M059J (cell line): ENCODE measurements at regions not wholly inside any gene's neighbourhood (a gene's known extent, or its start where the extent isn't known, plus 50 kb on each side); places are given as distances from the start of the nearest gene placed in this dataset.

Experiments used
- DNase-seq: peaks from one replicate; pipeline ENCODE4 v3.0.0-alpha.2; 2012; ENCODE audit warnings: low read depth

- DNase-seq, result no peak
Measured at GRCh38 chr2:117714110-117714509, 100.4 kb upstream of the DDX18 start.

- DNase-seq, result no peak
Measured at GRCh38 chr2:117714745-117715417, 99.6 kb upstream of the DDX18 start.

GRCh38 chr2:117716505-117716904, 98.0 kb upstream of the DDX18 start:
- no peak for DNase-seq

- no peak for DNase-seq
Measured at GRCh38 chr2:117717072-117717471, 97.4 kb upstream of the DDX18 start.

GRCh38 chr2:117718048-117718447, 96.4 kb upstream of the DDX18 start:
- DNase-seq, result no peak

GRCh38 chr2:117720765-117721164, 93.7 kb upstream of the DDX18 start:
- no peak for DNase-seq

- no peak for DNase-seq
Measured at GRCh38 chr2:117723483-117723882, 91.0 kb upstream of the DDX18 start.

GRCh38 chr2:117723888-117724434, 90.5 kb upstream of the DDX18 start:
- no peak for DNase-seq

- DNase-seq, result no peak
Measured at GRCh38 chr2:117726747-117727146, 87.7 kb upstream of the DDX18 start.

GRCh38 chr2:117737846-117738245, 76.6 kb upstream of the DDX18 start:
- DNase-seq, result no peak

GRCh38 chr2:117738991-117739839, 75.3 kb upstream of the DDX18 start:
- no peak for DNase-seq

GRCh38 chr2:117745537-117745936, 69.0 kb upstream of the DDX18 start:
- DNase-seq, result no peak

GRCh38 chr2:117755768-117756167, 58.7 kb upstream of the DDX18 start:
- no peak for DNase-seq

GRCh38 chr2:117760916-117761315, 53.6 kb upstream of the DDX18 start:
- peak; percentile 1 for DNase-seq

- no peak for DNase-seq
Measured at GRCh38 chr2:117762454-117762853, 52.0 kb upstream of the DDX18 start.

GRCh38 chr2:117763804-117764203, 50.7 kb upstream of the DDX18 start:
- DNase-seq, result peak; percentile 3
